GM20000 (cell line): ENCODE measurements at regions not wholly inside any gene's neighbourhood (a gene's known extent, or its start where the extent isn't known, plus 50 kb on each side); places are given as distances from the start of the nearest gene placed in this dataset.

ENCODE experiments used
- DNase-seq: peaks from one replicate; pipeline ENCODE4 v3.0.0; 2012; ENCODE audit warnings: low spot score
- TF ChIP-seq, protein P1 (sequence below): IDR thresholded peaks from 2 replicates; pipeline ENCODE4 v1.5.1; 2012; ENCODE audit warnings: mild to moderate bottlenecking, control low read depth; ENCODE audit errors: extremely low read depth, missing control alignments

DNA sequence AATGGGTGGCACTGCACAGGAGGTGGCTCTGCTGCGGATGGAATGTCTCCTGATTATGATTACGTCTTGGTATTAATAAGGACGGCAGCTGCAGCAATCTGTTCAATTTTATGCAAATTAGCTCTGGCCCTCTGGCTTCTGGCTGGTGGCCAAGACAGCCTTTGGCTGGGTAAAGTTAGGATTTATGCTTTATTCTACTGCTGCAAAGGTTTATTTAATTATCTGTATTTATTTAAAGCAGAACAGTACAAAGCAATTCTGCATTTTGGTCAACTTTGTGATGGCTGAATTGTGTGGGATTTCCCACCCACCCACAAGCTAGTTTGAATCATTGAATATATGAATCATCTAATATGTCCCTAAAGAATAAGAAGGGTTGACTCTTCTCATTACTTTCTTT lies 745.6 kb upstream of the FAM241A start:
- TF ChIP-seq, protein P1, sequence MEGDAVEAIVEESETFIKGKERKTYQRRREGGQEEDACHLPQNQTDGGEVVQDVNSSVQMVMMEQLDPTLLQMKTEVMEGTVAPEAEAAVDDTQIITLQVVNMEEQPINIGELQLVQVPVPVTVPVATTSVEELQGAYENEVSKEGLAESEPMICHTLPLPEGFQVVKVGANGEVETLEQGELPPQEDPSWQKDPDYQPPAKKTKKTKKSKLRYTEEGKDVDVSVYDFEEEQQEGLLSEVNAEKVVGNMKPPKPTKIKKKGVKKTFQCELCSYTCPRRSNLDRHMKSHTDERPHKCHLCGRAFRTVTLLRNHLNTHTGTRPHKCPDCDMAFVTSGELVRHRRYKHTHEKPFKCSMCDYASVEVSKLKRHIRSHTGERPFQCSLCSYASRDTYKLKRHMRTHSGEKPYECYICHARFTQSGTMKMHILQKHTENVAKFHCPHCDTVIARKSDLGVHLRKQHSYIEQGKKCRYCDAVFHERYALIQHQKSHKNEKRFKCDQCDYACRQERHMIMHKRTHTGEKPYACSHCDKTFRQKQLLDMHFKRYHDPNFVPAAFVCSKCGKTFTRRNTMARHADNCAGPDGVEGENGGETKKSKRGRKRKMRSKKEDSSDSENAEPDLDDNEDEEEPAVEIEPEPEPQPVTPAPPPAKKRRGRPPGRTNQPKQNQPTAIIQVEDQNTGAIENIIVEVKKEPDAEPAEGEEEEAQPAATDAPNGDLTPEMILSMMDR: no peak
- no peak for DNase-seq

DNA sequence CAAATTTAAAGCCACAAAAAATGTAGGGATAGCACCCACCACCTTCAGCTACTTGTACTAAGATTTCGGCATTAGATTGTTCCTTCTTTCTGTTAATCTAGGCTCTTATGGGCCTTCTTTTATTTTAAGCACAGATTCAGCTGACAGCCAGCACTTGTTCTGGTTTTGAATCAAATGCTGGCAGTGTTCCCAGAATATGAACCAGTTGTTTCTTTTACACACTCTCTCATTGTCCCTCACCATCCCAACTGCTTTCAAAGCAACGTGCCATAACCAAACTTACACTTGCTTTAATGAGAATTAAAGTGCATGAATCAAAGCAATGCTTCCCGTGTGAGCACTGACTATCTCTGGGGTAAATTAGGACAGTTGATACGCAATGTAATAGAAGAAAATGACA lies 744.5 kb upstream of the FAM241A start:
- TF ChIP-seq, protein P1: no peak
- no peak for DNase-seq

DNA sequence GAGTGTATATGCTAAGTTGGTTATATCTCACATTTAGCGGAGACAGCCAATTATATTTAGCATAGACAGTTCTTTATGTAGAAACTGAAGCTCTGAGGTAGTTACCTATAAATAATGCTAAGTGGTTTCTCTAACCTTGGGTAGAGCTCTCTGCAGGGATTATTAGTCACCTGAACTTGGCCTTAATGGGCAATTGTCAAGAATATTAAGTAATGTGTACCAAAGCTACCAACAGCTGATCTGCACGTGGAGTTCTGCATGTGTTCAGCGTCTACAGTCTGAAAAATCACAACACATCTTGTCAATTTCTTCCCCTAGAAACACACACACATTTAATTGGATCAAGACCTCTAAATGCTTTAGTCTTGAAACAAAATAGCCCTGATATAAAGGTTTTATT lies 740.6 kb upstream of the FAM241A start:
- no peak for DNase-seq
- TF ChIP-seq, protein P1: no peak

DNA sequence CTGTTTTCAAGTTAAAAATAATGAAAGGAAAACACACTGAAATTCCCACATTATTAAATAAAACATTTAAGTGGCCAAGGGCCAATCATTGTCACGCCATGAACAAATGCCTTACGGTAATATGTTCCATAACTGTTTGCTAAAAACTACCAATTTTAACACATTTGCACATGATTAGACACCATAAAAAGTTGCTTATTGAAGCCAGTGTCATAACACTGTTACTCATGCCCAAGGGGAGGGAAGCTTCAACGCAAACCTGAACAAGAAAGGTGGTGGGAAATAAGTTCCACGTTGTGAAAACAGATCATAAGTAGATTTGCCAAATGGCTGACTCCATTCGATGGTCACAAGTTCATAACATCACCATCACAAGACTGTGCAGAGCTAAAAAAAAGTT lies 739.3 kb upstream of the FAM241A start:
- no peak for DNase-seq
- TF ChIP-seq, protein P1: no peak

DNA sequence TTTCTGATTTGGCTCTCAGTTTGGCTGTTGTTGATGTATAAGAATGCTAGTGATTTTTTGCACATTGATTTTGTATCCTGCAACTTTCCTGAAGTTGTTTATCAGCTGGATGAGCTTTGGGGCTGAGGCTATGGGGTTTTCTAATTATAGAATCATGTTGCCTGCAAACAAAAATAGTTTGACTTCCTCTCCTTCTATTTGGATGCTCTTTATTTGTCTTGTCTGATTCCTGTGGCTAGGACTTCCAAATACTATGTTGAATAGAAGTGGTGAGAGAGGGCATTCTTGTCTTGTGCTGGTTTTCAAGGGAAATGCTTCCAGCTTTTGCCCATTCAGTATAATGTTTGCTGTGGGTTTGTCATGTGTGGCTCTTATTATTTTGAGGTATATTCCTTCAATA lies 734.7 kb upstream of the FAM241A start:
- TF ChIP-seq, protein P1: no peak
- no peak for DNase-seq

DNA sequence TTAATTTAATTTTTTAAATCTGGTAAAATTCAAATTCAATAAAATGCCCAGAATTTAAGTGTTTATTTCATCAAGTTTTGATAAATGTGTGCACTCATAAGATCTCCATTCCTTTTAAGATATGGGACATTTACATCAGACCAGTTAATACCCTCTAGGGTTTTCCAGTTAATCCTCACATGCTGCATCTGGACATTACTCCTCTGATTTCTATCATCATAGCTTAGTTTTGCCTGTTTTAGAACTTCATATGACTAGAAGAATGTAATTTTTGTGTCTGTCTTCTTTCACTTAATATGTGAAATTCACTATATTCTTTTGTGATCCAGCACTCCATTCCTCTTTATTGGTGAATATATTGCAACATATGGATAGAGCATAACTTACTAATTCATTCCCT lies 727.7 kb upstream of the FAM241A start:
- TF ChIP-seq, protein P1: no peak
- DNase-seq: no peak

DNA sequence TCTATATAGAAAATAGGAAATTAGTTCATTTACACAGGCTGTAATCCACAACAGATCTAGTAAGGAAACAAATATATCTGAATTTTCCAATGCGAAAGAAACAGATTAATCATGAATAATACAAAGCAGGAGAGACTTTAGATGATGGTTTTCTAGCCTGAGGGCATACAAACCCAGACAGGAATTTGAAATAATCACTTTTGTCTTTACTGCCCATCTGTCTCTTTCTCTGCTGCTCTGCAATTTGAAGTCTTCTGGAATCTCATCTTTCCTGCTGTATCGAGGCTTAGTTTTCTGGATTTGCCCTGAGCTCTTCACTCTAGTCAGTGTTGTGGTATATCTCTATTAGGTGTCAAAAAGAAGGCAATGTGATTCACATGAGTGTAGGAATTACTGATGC lies 711.8 kb upstream of the FAM241A start:
- TF ChIP-seq, protein P1: no peak
- no peak for DNase-seq

DNA sequence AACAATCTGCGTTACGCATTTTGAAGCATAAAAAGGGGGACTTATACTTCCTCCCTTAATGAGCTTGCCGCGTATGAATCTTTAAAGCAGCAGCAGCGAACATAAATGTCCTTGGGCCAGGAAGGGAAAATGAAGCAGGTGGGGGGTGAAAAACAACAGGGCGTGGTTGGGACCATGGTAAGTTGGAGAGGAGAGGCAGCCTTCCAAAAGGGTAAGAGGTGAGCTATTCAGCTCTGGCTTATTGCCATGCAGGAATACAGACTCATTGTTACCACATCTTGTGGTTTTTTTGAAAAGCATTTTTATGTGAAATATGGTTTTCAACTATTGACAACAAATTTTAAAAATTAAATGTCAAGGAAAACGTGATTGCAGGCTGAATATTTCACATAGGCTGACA lies 710.7 kb upstream of the FAM241A start:
- TF ChIP-seq, protein P1: no peak

More for the DNA sequence above, 710.7 kb upstream of the FAM241A start:
- no peak for DNase-seq
